Keratinocyte (primary cell): ENCODE measurements at regions not wholly inside any gene's neighbourhood (a gene's known extent, or its start where the extent isn't known, plus 50 kb on each side); places are given as distances from the start of the nearest gene placed in this dataset.

Source experiments
- DNase-seq: peaks from one replicate; pipeline ENCODE4 v3.0.0-alpha.2; 2011; ENCODE audit warnings: low read depth, missing footprints, low spot score
- FAIRE-seq: peaks from 2 replicates; lab custom pipeline; 2011; peaks lifted over from hg19 to GRCh38; lab: Jason Lieb, UNC
- H2AFZ ChIP-seq: 2 replicates; pipeline ENCODE4 v1.6.0; 2012; ENCODE audit warnings: low read length, control low read depth, inconsistent platforms; ENCODE audit not compliant: control insufficient read depth
- H3K27ac ChIP-seq: 2 replicates; pipeline ENCODE4 v1.5.1; 2011; ENCODE audit warnings: low read length; ENCODE audit not compliant: control insufficient read depth, insufficient read depth
- H3K27me3 ChIP-seq: 3 replicates; pipeline ENCODE4 v1.6.0; 2011; ENCODE audit warnings: low read length; ENCODE audit not compliant: control insufficient read depth, insufficient read depth; ENCODE audit errors: extremely low read depth
- H3K36me3 ChIP-seq, 2 experiments: 2 replicates in 1 of 2; 3 replicates in 1 of 2; pipeline ENCODE4 v1.5.1; 2011; ENCODE audit warnings: low read length in 2 of 2, mild to moderate bottlenecking in 1 of 2; ENCODE audit not compliant: control insufficient read depth in 2 of 2, insufficient read depth in 2 of 2; ENCODE audit errors: extremely low read depth in 1 of 2
- H3K4me1 ChIP-seq: 3 replicates; pipeline ENCODE4 v1.5.1; 2011; ENCODE audit warnings: low read length; ENCODE audit not compliant: control insufficient read depth, insufficient read depth; ENCODE audit errors: extremely low read depth
- H3K4me2 ChIP-seq: 3 replicates; pipeline ENCODE4 v1.6.0; 2011; ENCODE audit warnings: low read depth, low read length; ENCODE audit not compliant: control insufficient read depth, insufficient read depth; ENCODE audit errors: extremely low read depth
- H3K4me3 ChIP-seq, 3 experiments: fragments of 200-600 bp in 1 of 3; sonication (generic) in 1 of 3; 2 replicates in 2 of 3; 3 replicates in 1 of 3; pipeline ENCODE4 v1.5.1; 2011 to 2016; ENCODE audit warnings: low read length in 3 of 3, mild to moderate bottlenecking in 3 of 3, control low read depth in 2 of 3, inconsistent platforms in 1 of 3, low read depth in 1 of 3, mixed read lengths in 1 of 3, mixed run types in 1 of 3, moderate library complexity in 1 of 3; ENCODE audit not compliant: control insufficient read depth in 2 of 3, insufficient read depth in 2 of 3; ENCODE audit errors: extremely low read depth in 1 of 3
- H3K79me2 ChIP-seq: 2 replicates; pipeline ENCODE4 v1.6.0; 2012; ENCODE audit warnings: low read length; ENCODE audit not compliant: control insufficient read depth, insufficient read depth
- H3K9ac ChIP-seq: 3 replicates; pipeline ENCODE4 v1.6.0; 2011; ENCODE audit warnings: low read length; ENCODE audit not compliant: control insufficient read depth, insufficient read depth; ENCODE audit errors: extremely low read depth
- H3K9me1 ChIP-seq: 3 replicates; pipeline ENCODE4 v1.6.0; 2011; ENCODE audit warnings: low read length; ENCODE audit not compliant: control insufficient read depth, insufficient read depth; ENCODE audit errors: extremely low read depth
- H3K9me3 ChIP-seq: 2 replicates; pipeline ENCODE4 v1.5.1; 2012; ENCODE audit warnings: low read depth, low read length; ENCODE audit not compliant: control insufficient read depth
- H4K20me1 ChIP-seq: 3 replicates; pipeline ENCODE4 v1.6.0; 2011; ENCODE audit warnings: low read length; ENCODE audit not compliant: control insufficient read depth, insufficient read depth; ENCODE audit errors: extremely low read depth
- CTCF ChIP-seq, 3 experiments: IDR thresholded peaks in 1 of 3; conservative IDR thresholded peaks in 1 of 3; optimal IDR thresholded peaks in 1 of 3; 2 replicates in 2 of 3; 3 replicates in 1 of 3; pipeline versions ENCODE3 to v1.5.1; 2011; ENCODE audit warnings: low read length in 3 of 3, mild to moderate bottlenecking in 3 of 3, moderate library complexity in 2 of 3, control low read depth in 1 of 3, inconsistent platforms in 1 of 3; ENCODE audit not compliant: insufficient read depth in 2 of 3; ENCODE audit errors: extremely low read depth in 1 of 3
- EZH2 ChIP-seq: IDR thresholded peaks from one replicate; pipeline ENCODE4 v1.6.1; 2012; ENCODE audit warnings: inconsistent platforms, mild to moderate bottlenecking, low read length, moderate library complexity
- dilution Hi-C: fragments of 300-500 bp; cut with MboI; formaldehyde crosslinking; loops from one replicate; pipeline ENCODE4 v1.7.0; 2020; ENCODE audit warnings: low sequenced_read_pairs; ENCODE audit not compliant: extremely low pct_ligation_motif_present

GRCh38 chr11:110912437-110912836, 200.2 kb upstream of the ARHGAP20 start:
- Histone ChIP-seq H3K27ac (no peak overlapping the region), H3K9ac (no peak overlapping the region), H3K4me2 (no peak overlapping the region), H2AFZ (no peak overlapping the region), H4K20me1 (no peaks in the 10 kb centered on the region), H3K9me3 (no peaks in the 10 kb centered on the region), H3K4me1 (peaks cover 12% of the 10 kb centered on the region), H3K36me3 (no peaks in the 10 kb centered on the region), H3K27me3 (no peaks in the 10 kb centered on the region), H3K4me3 (no peak overlapping the region), H3K9me1 (no peaks in the 10 kb centered on the region), H3K79me2 (no peaks in the 10 kb centered on the region)
- dilution Hi-C loops, result no loop called here
- DNase-seq (no peak), FAIRE-seq (no peak)
- no peak for TF ChIP-seq CTCF (optimal IDR thresholded peaks at IDR 0.05 in 1 of 3, IDR thresholded peaks at IDR 0.05 in 1 of 3, conservative IDR thresholded peaks at IDR 0.05 in 1 of 3; ENCODE audit: extremely low read depth in 1 of 3, insufficient read depth in 2 of 3, low read length in 3 of 3)
- no peak for TF ChIP-seq EZH2

- H3K9ac ChIP-seq, result no peak overlapping the region
- H4K20me1 ChIP-seq, result no peaks in the 10 kb centered on the region
- no peak overlapping the region for H3K27ac ChIP-seq
- H3K4me2 ChIP-seq, result no peak overlapping the region
- no peaks in the 10 kb centered on the region for H3K36me3 ChIP-seq
- dilution Hi-C loops, result no loop called here
- H3K4me1 ChIP-seq, result peaks cover 17% of the 10 kb centered on the region
- DNase-seq (no peak), FAIRE-seq (no peak)
- no peak overlapping the region for H2AFZ ChIP-seq
- H3K9me1 ChIP-seq, result no peaks in the 10 kb centered on the region
- H3K9me3 ChIP-seq, result no peaks in the 10 kb centered on the region
- H3K79me2 ChIP-seq, result no peaks in the 10 kb centered on the region
- no peak overlapping the region for H3K4me3 ChIP-seq
- no peaks in the 10 kb centered on the region for H3K27me3 ChIP-seq
- TF ChIP-seq EZH2 (no peak), CTCF (optimal IDR thresholded peaks at IDR 0.05 in 1 of 3, IDR thresholded peaks at IDR 0.05 in 1 of 3, conservative IDR thresholded peaks at IDR 0.05 in 1 of 3; ENCODE audit: extremely low read depth in 1 of 3, insufficient read depth in 2 of 3, low read length in 3 of 3) (no peak)
Observed at GRCh38 chr11:110910384-110910783, 198.1 kb upstream of the ARHGAP20 start.
